Common myeloid progenitor, CD34-positive (primary cell): ENCODE measurements at regions not wholly inside any gene's neighbourhood (a gene's known extent, or its start where the extent isn't known, plus 50 kb on each side); places are given as distances from the start of the nearest gene placed in this dataset.

ENCODE experiments used
- CTCF ChIA-PET: fragments of 350-600 bp; sonication (Branson Sonifier 250); formaldehyde crosslinking; loops from one replicate; lab custom pipeline; 2021; ENCODE audit warnings: antibody characterized with exemption; lab: Charles Lee
- POLR2A ChIA-PET: fragments of 350-600 bp; sonication (Branson Sonifier 250); formaldehyde crosslinking; loops from one replicate; lab custom pipeline; 2021; ENCODE audit warnings: antibody characterized with exemption; lab: Charles Lee
- DNase-seq, 3 donors: peaks; one replicate each; pipeline versions ENCODE4 v3.0.0 to v3.0.0-alpha.2; 2013
- H3K27ac ChIP-seq, 2 experiments: 1 replicate in 1 of 2; 2 replicates in 1 of 2; pipeline ENCODE4 v1.7.0; 2013; ENCODE audit warnings: inconsistent platforms in 2 of 2, low read length in 2 of 2, mild to moderate bottlenecking in 2 of 2, low read depth in 1 of 2, moderate library complexity in 1 of 2; ENCODE audit not compliant: severe bottlenecking in 2 of 2, insufficient read depth in 1 of 2, poor library complexity in 1 of 2
- H3K27me3 ChIP-seq, 5 experiments: replicated peaks in 2 of 5; 1 replicate in 3 of 5; 2 replicates in 2 of 5; pipeline versions ENCODE4 v1.6.1 to v1.7.0; 2013; ENCODE audit warnings: low read length in 4 of 5, mild to moderate bottlenecking in 2 of 5, moderate library complexity in 2 of 5, inconsistent platforms in 1 of 5; ENCODE audit not compliant: insufficient read depth in 5 of 5, control insufficient read depth in 4 of 5
- H3K36me3 ChIP-seq, 4 experiments: 1 replicate in 2 of 4; 2 replicates in 2 of 4; pipeline versions ENCODE4 v1.6.1 to v1.7.0; 2013; ENCODE audit warnings: low read length in 3 of 4, control low read depth in 1 of 4, mild to moderate bottlenecking in 1 of 4; ENCODE audit not compliant: control insufficient read depth in 4 of 4, insufficient read depth in 4 of 4
- H3K4me1 ChIP-seq, 4 experiments: 1 replicate in 3 of 4; 2 replicates in 1 of 4; pipeline versions ENCODE4 v1.6.1 to v1.7.1; 2013; ENCODE audit warnings: low read length in 3 of 4, mild to moderate bottlenecking in 3 of 4, control low read depth in 1 of 4, inconsistent platforms in 1 of 4, moderate library complexity in 1 of 4; ENCODE audit not compliant: control insufficient read depth in 4 of 4, insufficient read depth in 4 of 4; ENCODE audit errors: control extremely low read depth in 1 of 4
- H3K4me3 ChIP-seq, 7 experiments: 1 replicate in 4 of 7; 2 replicates in 3 of 7; pipeline versions ENCODE4 v1.5.1 to v1.7.0; 2013; ENCODE audit warnings: mild to moderate bottlenecking in 7 of 7, low read length in 6 of 7, moderate library complexity in 6 of 7, inconsistent platforms in 2 of 7, low read depth in 2 of 7, control low read depth in 1 of 7; ENCODE audit not compliant: insufficient read depth in 4 of 7, control insufficient read depth in 1 of 7; ENCODE audit errors: extremely low read depth in 1 of 7
- H3K9me3 ChIP-seq, 5 experiments: 1 replicate in 4 of 5; 2 replicates in 1 of 5; pipeline versions ENCODE4 v1.6.1 to v1.7.1; 2013; ENCODE audit warnings: low read length in 4 of 5, mild to moderate bottlenecking in 2 of 5, inconsistent platforms in 1 of 5, low read depth in 1 of 5, moderate library complexity in 1 of 5; ENCODE audit not compliant: control insufficient read depth in 4 of 5, insufficient read depth in 2 of 5; ENCODE audit errors: control extremely low read depth in 1 of 5
- WGBS: methylation state at CpG from one replicate; pipeline ENCODE4 v1.1.5; 2013; ENCODE audit not compliant: insufficient coverage; 5-methylcytosine and 5-hydroxymethylcytosine counted together

- Histone ChIP-seq H3K4me3 (no peak overlapping the region), H3K36me3 (no peaks in the 10 kb centered on the region), H3K27me3 (peaks cover 0 to 3% (median 0%) of the 10 kb centered on the region in 5 experiments), H3K27ac (no peak overlapping the region), H3K9me3 (no peaks in the 10 kb centered on the region), H3K4me1 (no peaks in the 10 kb centered on the region)
- CTCF ChIA-PET = no interaction called here
- no CpG with 5 or more reads among the region's 4 CpGs for WGBS
- POLR2A ChIA-PET = no interaction called here
- no peak for DNase-seq
Measured at GRCh38 chr5:34600118-34600493, 56.0 kb upstream of the RAI14 start.

DNA sequence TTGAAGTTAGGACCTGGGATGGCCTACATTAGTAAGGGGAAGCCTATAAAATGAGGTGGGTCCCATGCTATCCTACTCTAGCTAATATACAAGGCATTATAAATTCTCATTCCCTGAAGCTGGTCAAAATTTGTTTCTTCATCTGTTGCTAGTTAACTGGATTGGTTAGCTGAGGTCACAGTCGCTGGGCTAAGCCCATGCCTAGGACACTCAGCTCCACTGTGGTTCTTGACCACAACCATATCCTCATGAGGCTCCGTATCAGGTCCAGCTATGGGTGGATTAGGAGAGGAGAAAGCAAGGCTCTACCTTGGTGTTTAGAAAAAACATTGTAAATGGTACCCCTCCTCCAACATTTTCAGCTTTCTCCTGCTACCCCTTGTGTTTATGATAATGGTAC is 52.8 kb upstream of the RAI14 start:
- DNase-seq = no peak
- H3K4me3 ChIP-seq = no peak overlapping the region
- CTCF ChIA-PET = interaction anchor here (1.3 kb wide), 1 partner anchor 12 kb away, joined by 3 read pairs; no protein-coding TSS in a partner anchor
- WGBS = 100% methylated on average over 1 of the region's 2 CpGs
- no peaks in the 10 kb centered on the region for H3K9me3 ChIP-seq
- POLR2A ChIA-PET = no interaction called here
- H3K4me1 ChIP-seq = no peaks in the 10 kb centered on the region
- no peaks in the 10 kb centered on the region for H3K36me3 ChIP-seq
- H3K27ac ChIP-seq = no peak overlapping the region
- H3K27me3 ChIP-seq = no peaks in the 10 kb centered on the region

GRCh38 chr5:34604119-34604675 is 51.9 kb upstream of the RAI14 start:
- ChIA-PET POLR2A (no interaction called here), CTCF (no interaction called here)
- Histone ChIP-seq H3K9me3 (no peaks in the 10 kb centered on the region), H3K27me3 (no peaks in the 10 kb centered on the region), H3K4me3 (no peak overlapping the region), H3K36me3 (no peaks in the 10 kb centered on the region), H3K4me1 (no peaks in the 10 kb centered on the region), H3K27ac (no peak overlapping the region)
- no peak for DNase-seq
- WGBS = no CpG with 5 or more reads among the region's 1 CpG

GRCh38 chr5:34606101-34606500 is 50.0 kb upstream of the RAI14 start:
- no peaks in the 10 kb centered on the region for H3K4me1 ChIP-seq
- WGBS = 100% methylated on average over 1 of the region's 4 CpGs
- no peaks in the 10 kb centered on the region for H3K36me3 ChIP-seq
- DNase-seq = no peak
- H3K27me3 ChIP-seq = no peaks in the 10 kb centered on the region
- no peaks in the 10 kb centered on the region for H3K9me3 ChIP-seq
- ChIA-PET POLR2A (no interaction called here), CTCF (no interaction called here)
- H3K27ac ChIP-seq = no peak overlapping the region
- H3K4me3 ChIP-seq = no peak overlapping the region
